NCI-H82 (cell line): ENCODE measurements at regions not wholly inside any gene's neighbourhood (a gene's known extent, or its start where the extent isn't known, plus 50 kb on each side); places are given as distances from the start of the nearest gene placed in this dataset.

Experiments used
- DNase-seq: peaks from one replicate; lab custom pipeline; 2025; lab: John Stamatoyannopoulos, UW

- no peak for DNase-seq
Measured at GRCh38 chr3:21140785-21141184, 610.2 kb downstream of the ZNF385D start.

- no peak for DNase-seq
Measured at GRCh38 chr3:21138085-21138484, 612.9 kb downstream of the ZNF385D start.

GRCh38 chr3:21132896-21133295 is 618.1 kb downstream of the ZNF385D start:
- DNase-seq, result no peak

- no peak for DNase-seq
Measured at GRCh38 chr3:21120826-21121225, 630.2 kb downstream of the ZNF385D start.

GRCh38 chr3:21117370-21117769 is 633.6 kb downstream of the ZNF385D start:
- DNase-seq, result no peak

GRCh38 chr3:21109056-21109455 is 642.0 kb downstream of the ZNF385D start:
- DNase-seq, result no peak

GRCh38 chr3:21105784-21106183 is 645.2 kb downstream of the ZNF385D start:
- no peak for DNase-seq

- no peak for DNase-seq
Measured at GRCh38 chr3:21100656-21101359, 650.2 kb downstream of the ZNF385D start.

- DNase-seq, result no peak
Measured at GRCh38 chr3:21094686-21095085, 656.3 kb downstream of the ZNF385D start.

GRCh38 chr3:21073561-21073960 is 677.4 kb downstream of the ZNF385D start:
- no peak for DNase-seq

GRCh38 chr3:21067031-21067813 is 683.8 kb downstream of the ZNF385D start:
- DNase-seq, result no peak

- no peak for DNase-seq
Measured at GRCh38 chr3:21062831-21063294, 688.1 kb downstream of the ZNF385D start.

GRCh38 chr3:21059404-21059803 is 691.6 kb downstream of the ZNF385D start:
- DNase-seq, result peak; percentile 18

- DNase-seq, result peak; percentile 57
Measured at GRCh38 chr3:21056293-21056692, 694.7 kb downstream of the ZNF385D start.

- DNase-seq, result no peak
Measured at GRCh38 chr3:21055015-21055414, 696.0 kb downstream of the ZNF385D start.

- DNase-seq, result no peak
Measured at GRCh38 chr3:21054064-21054463, 696.9 kb downstream of the ZNF385D start.

GRCh38 chr3:21049334-21050062 is 701.5 kb downstream of the ZNF385D start:
- DNase-seq, result no peak

- DNase-seq, result no peak
Measured at GRCh38 chr3:21043139-21043538, 707.9 kb downstream of the ZNF385D start.

GRCh38 chr3:21042184-21042583 is 708.8 kb downstream of the ZNF385D start:
- peak; percentile 56 for DNase-seq

- peak; percentile 59 for DNase-seq
Measured at GRCh38 chr3:21041621-21042020, 709.4 kb downstream of the ZNF385D start.

- DNase-seq, result no peak
Measured at GRCh38 chr3:21036888-21037287, 714.1 kb downstream of the ZNF385D start.

- no peak for DNase-seq
Measured at GRCh38 chr3:21028412-21028811, 722.6 kb downstream of the ZNF385D start.

- no peak for DNase-seq
Measured at GRCh38 chr3:21024563-21024962, 726.4 kb downstream of the ZNF385D start.
